Lower leg skin (tissue), 4 donors: ENCODE measurements at regions not wholly inside any gene's neighbourhood (a gene's known extent, or its start where the extent isn't known, plus 50 kb on each side); places are given as distances from the start of the nearest gene placed in this dataset.

Experiments used
- DNase-seq, 2 donors: peaks; one replicate each; pipeline ENCODE4 v3.0.0-alpha.2; 2019; ENCODE audit warnings: low spot score in 2 of 2
- H3K4me3 ChIP-seq: fragments of 200-600 bp; sonication (generic); 2 replicates; pipeline ENCODE4 v1.5.1; 2017; ENCODE audit warnings: mild to moderate bottlenecking, low read depth; ENCODE audit not compliant: poor library complexity, severe bottlenecking
- CTCF ChIP-seq, 3 donors: fragments of 450-650 bp; IDR thresholded peaks; one replicate each; pipeline ENCODE4 v1.5.1; 2016; ENCODE audit warnings: antibody characterized with exemption in 3 of 3, mild to moderate bottlenecking in 3 of 3, moderate library complexity in 2 of 3
- POLR2A ChIP-seq, 2 donors: fragments of 450-650 bp; IDR thresholded peaks; one replicate each; pipeline ENCODE4 v1.6.1; 2016 to 2017; ENCODE audit warnings: antibody characterized with exemption in 2 of 2, mild to moderate bottlenecking in 1 of 2, moderate library complexity in 1 of 2
- WGBS, 2 donors: methylation state at CpG; one replicate each; pipeline ENCODE4 v1.1.5; 2018; 5-methylcytosine and 5-hydroxymethylcytosine counted together
- intact Hi-C: fragments of 100-400 bp; cut with DNase I; formaldehyde crosslinking; loops from one replicate; pipeline ENCODE4 v1.15.0; 2023; ENCODE audit warnings: low total_unique reads

- H3K4me3 ChIP-seq: no peak overlapping the region
- TF ChIP-seq POLR2A (IDR thresholded peaks at IDR 0.05) (no peak), CTCF (IDR thresholded peaks at IDR 0.05) (no peak)
- 94 to 97% methylated on average over 3 of the region's 3 CpGs for WGBS, 2 donors
- intact Hi-C loops: no loop called here
- DNase-seq: no peak
Measured at GRCh38 chr1:195150768-195151167, 1457.5 kb downstream of the KCNT2 start.

GRCh38 chr1:195141294-195141693 lies 1466.9 kb downstream of the KCNT2 start:
- no peak for TF ChIP-seq POLR2A (IDR thresholded peaks at IDR 0.05)
- TF ChIP-seq CTCF (IDR thresholded peaks at IDR 0.05): no peak
- intact Hi-C loops: no loop called here
- no peak for DNase-seq
- H3K4me3 ChIP-seq: no peak overlapping the region
- WGBS, 2 donors: 94 to 100% methylated on average over 2 of the region's 2 CpGs

DNA sequence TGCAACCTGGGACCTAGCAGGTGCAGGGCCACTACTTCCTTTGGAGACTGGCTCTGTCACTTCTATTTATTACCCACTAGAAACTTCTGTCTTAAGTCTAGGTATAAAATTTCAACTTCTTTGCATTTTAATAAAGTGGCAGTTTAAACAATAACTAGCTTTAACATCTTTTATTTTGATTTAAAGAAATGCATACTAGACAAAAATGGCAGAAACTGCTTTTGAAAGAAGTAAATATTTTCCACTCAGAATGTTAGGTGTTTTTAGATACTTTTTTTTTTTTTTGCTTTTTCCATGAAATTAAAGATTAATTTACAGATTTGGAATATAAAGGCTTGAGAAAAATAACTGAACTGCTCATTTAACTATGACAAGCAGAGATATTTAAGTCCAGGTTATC lies 1477.6 kb downstream of the KCNT2 start:
- TF ChIP-seq POLR2A (IDR thresholded peaks at IDR 0.05) (no peak), CTCF (IDR thresholded peaks at IDR 0.05) (no peak)
- H3K4me3 ChIP-seq: no peak overlapping the region
- DNase-seq: no peak
- intact Hi-C loops: no loop called here

GRCh38 chr1:195122497-195122896 lies 1485.7 kb downstream of the KCNT2 start:
- TF ChIP-seq POLR2A (IDR thresholded peaks at IDR 0.05) (no peak), CTCF (IDR thresholded peaks at IDR 0.05) (no peak)
- no peak for DNase-seq
- intact Hi-C loops: no loop called here
- 96 to 100% methylated on average over 2 of the region's 2 CpGs for WGBS, 2 donors
- H3K4me3 ChIP-seq: no peak overlapping the region

DNA sequence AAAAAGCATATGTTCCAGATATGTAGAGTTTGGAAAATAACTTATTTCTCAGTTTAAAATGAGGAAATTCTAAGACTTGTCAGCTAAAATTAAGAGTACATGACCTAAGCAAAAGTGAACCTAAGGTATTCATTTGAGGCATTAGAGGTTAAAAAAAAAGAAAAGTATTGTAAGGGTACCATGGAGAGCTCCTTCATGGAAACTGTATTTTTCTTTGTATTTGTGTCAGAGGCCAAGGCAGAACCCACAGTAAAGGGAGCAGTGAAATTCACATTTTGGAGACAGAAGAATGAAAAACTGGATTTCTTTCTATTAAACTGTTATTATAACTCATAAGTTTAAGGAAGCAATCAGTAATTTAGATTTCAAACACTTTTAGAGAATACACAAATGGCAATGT lies 1494.8 kb downstream of the KCNT2 start:
- intact Hi-C loops: no loop called here
- no peak overlapping the region for H3K4me3 ChIP-seq
- DNase-seq: no peak
- no peak for TF ChIP-seq CTCF (IDR thresholded peaks at IDR 0.05)
- no peak for TF ChIP-seq POLR2A (IDR thresholded peaks at IDR 0.05)

DNA sequence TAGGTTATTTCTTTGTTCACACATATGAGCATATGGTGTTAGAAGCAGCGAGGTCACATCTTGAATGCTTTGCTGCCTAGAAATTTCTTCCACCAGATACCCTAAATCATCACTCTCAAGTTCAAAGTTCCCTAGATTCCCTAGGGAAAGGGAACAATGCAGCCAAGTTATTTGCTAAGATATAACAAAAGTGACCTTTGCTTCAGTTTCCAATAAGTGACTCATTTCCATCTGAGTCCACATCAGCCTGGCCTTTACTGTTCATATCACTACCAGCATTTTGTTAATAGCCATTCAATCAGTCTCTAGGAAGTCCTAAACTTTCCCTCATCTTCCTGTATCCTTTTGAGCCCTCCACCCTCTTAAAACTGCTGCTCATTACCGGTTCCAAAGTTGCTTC lies 1502.5 kb downstream of the KCNT2 start:
- intact Hi-C loops: no loop called here
- H3K4me3 ChIP-seq: no peak overlapping the region
- 48 to 50% methylated on average over 2 of the region's 2 CpGs for WGBS, 2 donors
- no peak for DNase-seq
- TF ChIP-seq POLR2A (IDR thresholded peaks at IDR 0.05) (no peak), CTCF (IDR thresholded peaks at IDR 0.05) (no peak)
